ENCODE measurements at regions not wholly inside any gene's neighbourhood (a gene's known extent, or its start where the extent isn't known, plus 50 kb on each side); places are given as distances from the start of the nearest gene placed in this dataset.

GRCh38 chr4:149296503-149296902 is 519.1 kb downstream of the IQCM start:
- intact Hi-C loops (cut with DNase I), result no loop called here
- no peak for ATAC-seq

GRCh38 chr4:149296084-149296483 is 519.6 kb downstream of the IQCM start:
- DNase-seq, result no peak
- no peak for ATAC-seq
- intact Hi-C loops (cut with DNase I), result no loop called here

More at GRCh38 chr4:149296503-149296902, 519.1 kb downstream of the IQCM start:
- DNase-seq, result no peak

GRCh38 chr4:149294601-149295000 is 521.0 kb downstream of the IQCM start:
- intact Hi-C loops (cut with DNase I), result no loop called here
- DNase-seq (no peak), ATAC-seq (no peak)

GRCh38 chr4:149293046-149293649 is 522.5 kb downstream of the IQCM start:
- ATAC-seq, result peak; percentile 19 to 72
- no peak for DNase-seq
- intact Hi-C loops (cut with DNase I), result no loop called here

GRCh38 chr4:149292425-149293007 is 523.1 kb downstream of the IQCM start:
- ATAC-seq (peak in 1 of 2 donors; percentile 17), DNase-seq (no peak)
- intact Hi-C loops (cut with DNase I), result no loop called here

GRCh38 chr4:149291463-149291862 is 524.2 kb downstream of the IQCM start:
- ATAC-seq (peak in 1 of 2 donors; percentile 57), DNase-seq (no peak)
- intact Hi-C loops (cut with DNase I), result no loop called here

- intact Hi-C loops (cut with DNase I), result no loop called here
- DNase-seq, result no peak
- ATAC-seq, result no peak
Measured at GRCh38 chr4:149280806-149281205, 534.8 kb downstream of the IQCM start.

GRCh38 chr4:149279776-149280175 is 535.9 kb downstream of the IQCM start:
- intact Hi-C loops (cut with DNase I), result no loop called here
- ATAC-seq, result peak in 1 of 2 donors; percentile 79
- no peak for DNase-seq

- no peak for DNase-seq
- peak in 1 of 2 donors; percentile 65 for ATAC-seq
- intact Hi-C loops (cut with DNase I), result no loop called here
Measured at GRCh38 chr4:149279331-149279730, 536.3 kb downstream of the IQCM start.

GRCh38 chr4:149277705-149278104 is 537.9 kb downstream of the IQCM start:
- intact Hi-C loops (cut with DNase I), result no loop called here
- DNase-seq (no peak), ATAC-seq (no peak)

- DNase-seq, result no peak
- ATAC-seq, result no peak
- intact Hi-C loops (cut with DNase I), result no loop called here
Measured at GRCh38 chr4:149269835-149270234, 545.8 kb downstream of the IQCM start.

GRCh38 chr4:149266301-149266700 is 549.3 kb downstream of the IQCM start:
- DNase-seq (no peak), ATAC-seq (no peak)
- intact Hi-C loops (cut with DNase I), result no loop called here

- intact Hi-C loops (cut with DNase I), result no loop called here
- no peak for DNase-seq
- ATAC-seq, result no peak
Measured at GRCh38 chr4:149265645-149266044, 550.0 kb downstream of the IQCM start.

GRCh38 chr4:149264093-149264733 is 551.4 kb downstream of the IQCM start:
- intact Hi-C loops (cut with DNase I), result no loop called here
- DNase-seq, result no peak
- ATAC-seq, result peak in 1 of 2 donors; percentile 55

GRCh38 chr4:149248191-149248764 is 567.4 kb downstream of the IQCM start:
- intact Hi-C loops (cut with DNase I), result no loop called here
- DNase-seq, result no peak

GRCh38 chr4:149247164-149247563 is 568.5 kb downstream of the IQCM start:
- no peak for ATAC-seq
- DNase-seq, result no peak
- intact Hi-C loops (cut with DNase I), result no loop called here

More at GRCh38 chr4:149248191-149248764, 567.4 kb downstream of the IQCM start:
- no peak for ATAC-seq

- intact Hi-C loops (cut with DNase I), result no loop called here
- no peak for DNase-seq
- ATAC-seq, result no peak
Measured at GRCh38 chr4:149245333-149245732, 570.3 kb downstream of the IQCM start.

- ATAC-seq (no peak), DNase-seq (no peak)
- intact Hi-C loops (cut with DNase I), result no loop called here
Measured at GRCh38 chr4:149238097-149238496, 577.5 kb downstream of the IQCM start.

GRCh38 chr4:149234798-149235197 is 580.8 kb downstream of the IQCM start:
- intact Hi-C loops (cut with DNase I), result no loop called here
- ATAC-seq, result no peak
- no peak for DNase-seq

GRCh38 chr4:149223659-149224058 is 592.0 kb downstream of the IQCM start:
- intact Hi-C loops (cut with DNase I), result no loop called here

More at GRCh38 chr4:149223659-149224058, 592.0 kb downstream of the IQCM start:
- DNase-seq (no peak), ATAC-seq (no peak)

Measured in left cardiac atrium (tissue), 4 donors.